Suprapubic skin (tissue), 3 donors: ENCODE measurements at regions not wholly inside any gene's neighbourhood (a gene's known extent, or its start where the extent isn't known, plus 50 kb on each side); places are given as distances from the start of the nearest gene placed in this dataset.

ENCODE experiments used
- POLR2A ChIP-seq, 2 donors: fragments of 450-650 bp; IDR thresholded peaks; one replicate each; pipeline ENCODE4 v1.6.1; 2017; ENCODE audit warnings: antibody characterized with exemption in 2 of 2, mild to moderate bottlenecking in 2 of 2, moderate library complexity in 2 of 2
- TF ChIP-seq, protein P1 (sequence below), 2 donors: fragments of 200-600 bp in 1 of 2; fragments of 450-650 bp in 1 of 2; sonication (generic) in 1 of 2; IDR thresholded peaks; one replicate each; pipeline ENCODE4 v1.5.1; 2016 to 2019; ENCODE audit warnings: antibody characterized with exemption in 2 of 2, mild to moderate bottlenecking in 1 of 2, moderate library complexity in 1 of 2

GRCh38 chr5:19193631-19194030 is 794.4 kb downstream of the CDH18 start:
- TF ChIP-seq, protein P1, sequence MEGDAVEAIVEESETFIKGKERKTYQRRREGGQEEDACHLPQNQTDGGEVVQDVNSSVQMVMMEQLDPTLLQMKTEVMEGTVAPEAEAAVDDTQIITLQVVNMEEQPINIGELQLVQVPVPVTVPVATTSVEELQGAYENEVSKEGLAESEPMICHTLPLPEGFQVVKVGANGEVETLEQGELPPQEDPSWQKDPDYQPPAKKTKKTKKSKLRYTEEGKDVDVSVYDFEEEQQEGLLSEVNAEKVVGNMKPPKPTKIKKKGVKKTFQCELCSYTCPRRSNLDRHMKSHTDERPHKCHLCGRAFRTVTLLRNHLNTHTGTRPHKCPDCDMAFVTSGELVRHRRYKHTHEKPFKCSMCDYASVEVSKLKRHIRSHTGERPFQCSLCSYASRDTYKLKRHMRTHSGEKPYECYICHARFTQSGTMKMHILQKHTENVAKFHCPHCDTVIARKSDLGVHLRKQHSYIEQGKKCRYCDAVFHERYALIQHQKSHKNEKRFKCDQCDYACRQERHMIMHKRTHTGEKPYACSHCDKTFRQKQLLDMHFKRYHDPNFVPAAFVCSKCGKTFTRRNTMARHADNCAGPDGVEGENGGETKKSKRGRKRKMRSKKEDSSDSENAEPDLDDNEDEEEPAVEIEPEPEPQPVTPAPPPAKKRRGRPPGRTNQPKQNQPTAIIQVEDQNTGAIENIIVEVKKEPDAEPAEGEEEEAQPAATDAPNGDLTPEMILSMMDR (IDR thresholded peaks at IDR 0.05), result no peak
- no peak for TF ChIP-seq POLR2A (IDR thresholded peaks at IDR 0.05)
